ENCODE measurements at regions not wholly inside any gene's neighbourhood (a gene's known extent, or its start where the extent isn't known, plus 50 kb on each side); places are given as distances from the start of the nearest gene placed in this dataset.
"Not testable (repeated sequence)": the region's sequence is repeated elsewhere in the genome, so short reads cannot be mapped to it uniquely, and the experiment has no call there.

- intact Hi-C loops (cut with micrococcal nuclease), result no loop called here
- DNase-seq, result peak; percentile 64
Observed at GRCh38 chr10:50992972-50993766, 81.1 kb upstream of the PRKG1 start.

GRCh38 chr10:50993771-50994251, 80.5 kb upstream of the PRKG1 start:
- no peak for DNase-seq
- intact Hi-C loops (cut with micrococcal nuclease), result no loop called here
- peak; percentile 17 for ATAC-seq

More at GRCh38 chr10:50992972-50993766, 81.1 kb upstream of the PRKG1 start:
- peak; percentile 35 for ATAC-seq

- ATAC-seq (no peak), DNase-seq (no peak)
- intact Hi-C loops (cut with micrococcal nuclease), result loop anchor here (5.0 kb wide), 1 partner anchor 1220 kb away; no protein-coding TSS in a partner anchor
Observed at GRCh38 chr10:50997461-50997860, 76.8 kb upstream of the PRKG1 start.

GRCh38 chr10:50999163-50999562, 75.1 kb upstream of the PRKG1 start:
- intact Hi-C loops (cut with micrococcal nuclease), result loop anchor here (5.0 kb wide), 1 partner anchor 1218 kb away; no protein-coding TSS in a partner anchor
- DNase-seq (no peak), ATAC-seq (no peak)

GRCh38 chr10:51000164-51000563, 74.1 kb upstream of the PRKG1 start:
- ATAC-seq (peak; percentile 43), DNase-seq (no peak)
- intact Hi-C loops (cut with micrococcal nuclease), result no loop called here

- DNase-seq, result no peak
- peak; percentile 30 for ATAC-seq
- intact Hi-C loops (cut with micrococcal nuclease), result no loop called here
Observed at GRCh38 chr10:51000976-51001375, 73.3 kb upstream of the PRKG1 start.

- DNase-seq (no peak), ATAC-seq (peak; percentile 72)
- intact Hi-C loops (cut with micrococcal nuclease), result no loop called here
Observed at GRCh38 chr10:51001587-51001986, 72.7 kb upstream of the PRKG1 start.

- intact Hi-C loops (cut with micrococcal nuclease), result no loop called here
Observed at GRCh38 chr10:51002469-51002868, 71.8 kb upstream of the PRKG1 start.

GRCh38 chr10:51004776-51005175, 69.5 kb upstream of the PRKG1 start:
- intact Hi-C loops (cut with micrococcal nuclease), result no loop called here
- DNase-seq (no peak), ATAC-seq (no peak)

More at GRCh38 chr10:51002469-51002868, 71.8 kb upstream of the PRKG1 start:
- DNase-seq, result no peak
- ATAC-seq, result no peak

GRCh38 chr10:51005551-51005950, 68.7 kb upstream of the PRKG1 start:
- DNase-seq, result no peak
- ATAC-seq, result peak; percentile 33
- intact Hi-C loops (cut with micrococcal nuclease), result no loop called here

GRCh38 chr10:51006686-51007085, 67.6 kb upstream of the PRKG1 start:
- intact Hi-C loops (cut with micrococcal nuclease), result no loop called here
- ATAC-seq, result no peak
- no peak for DNase-seq

- no peak for DNase-seq
- intact Hi-C loops (cut with micrococcal nuclease), result no loop called here
- no peak for ATAC-seq
Observed at GRCh38 chr10:51007781-51008180, 66.5 kb upstream of the PRKG1 start.

- intact Hi-C loops (cut with micrococcal nuclease), result no loop called here
- ATAC-seq (no peak), DNase-seq (no peak)
Observed at GRCh38 chr10:51008346-51008745, 65.9 kb upstream of the PRKG1 start.

- ATAC-seq (no peak), DNase-seq (no peak)
- intact Hi-C loops (cut with micrococcal nuclease), result no loop called here
Observed at GRCh38 chr10:51010977-51011376, 63.3 kb upstream of the PRKG1 start.

GRCh38 chr10:51012073-51012472, 62.2 kb upstream of the PRKG1 start:
- no peak for DNase-seq
- intact Hi-C loops (cut with micrococcal nuclease), result no loop called here
- ATAC-seq, result no peak

- intact Hi-C loops (cut with micrococcal nuclease), result no loop called here
- no peak for DNase-seq
- peak; percentile 52 for ATAC-seq
Observed at GRCh38 chr10:51014680-51015389, 59.5 kb upstream of the PRKG1 start.

- ATAC-seq; DNase-seq; intact Hi-C loops (cut with micrococcal nuclease): not testable (repeated sequence)
Observed at GRCh38 chr10:51015390-51015754, 58.9 kb upstream of the PRKG1 start.

GRCh38 chr10:51020200-51020599, 54.1 kb upstream of the PRKG1 start:
- DNase-seq (no peak), ATAC-seq (peak; percentile 43)
- intact Hi-C loops (cut with micrococcal nuclease), result no loop called here

- ATAC-seq (peak; percentile 41), DNase-seq (no peak)
- intact Hi-C loops (cut with micrococcal nuclease), result no loop called here
Observed at GRCh38 chr10:51022933-51023585, 51.2 kb upstream of the PRKG1 start.

- intact Hi-C loops (cut with micrococcal nuclease), result no loop called here
- ATAC-seq (peak; percentile 51), DNase-seq (no peak)
Observed at GRCh38 chr10:51023636-51024035, 50.7 kb upstream of the PRKG1 start.
